Stomach (tissue), 4 donors: ENCODE measurements at regions not wholly inside any gene's neighbourhood (a gene's known extent, or its start where the extent isn't known, plus 50 kb on each side); places are given as distances from the start of the nearest gene placed in this dataset.

ENCODE experiments used
- CTCF ChIP-seq, 7 experiments: fragments of 450-650 bp in 4 of 7; fragments of 200-600 bp in 3 of 7; sonication (generic) in 3 of 7; IDR thresholded peaks; one replicate each; pipeline ENCODE4 v1.5.1; 2016 to 2019; ENCODE audit warnings: antibody characterized with exemption in 7 of 7, control low read depth in 2 of 7, mild to moderate bottlenecking in 1 of 7
- POLR2A ChIP-seq, 4 donors: fragments of 450-650 bp; IDR thresholded peaks; one replicate each; pipeline ENCODE4 v1.6.1; 2016; ENCODE audit warnings: antibody characterized with exemption in 4 of 4, control low read depth in 2 of 4, mild to moderate bottlenecking in 1 of 4, moderate library complexity in 1 of 4

GRCh38 chr21:39086547-39086946 is 96.7 kb downstream of the PSMG1 start:
- TF ChIP-seq CTCF (IDR thresholded peaks at IDR 0.05) (no peak), POLR2A (IDR thresholded peaks at IDR 0.05) (no peak)
